Neural progenitor cell (in vitro differentiated cells): ENCODE measurements at regions not wholly inside any gene's neighbourhood (a gene's known extent, or its start where the extent isn't known, plus 50 kb on each side); places are given as distances from the start of the nearest gene placed in this dataset.

ENCODE experiments used
- CTCF ChIP-seq: fragments of 200-600 bp; sonication (generic); IDR thresholded peaks from 2 replicates; pipeline ENCODE4 v1.5.1; 2017; ENCODE audit warnings: antibody characterized with exemption, mild to moderate bottlenecking
- EZH2 ChIP-seq: fragments of 200-600 bp; sonication (generic); IDR thresholded peaks from 2 replicates; pipeline ENCODE4 v1.6.1; 2017; ENCODE audit warnings: antibody characterized with exemption, mild to moderate bottlenecking, moderate library complexity

GRCh38 chr2:16251511-16252225 lies 311.3 kb downstream of the MYCN start:
- no peak for TF ChIP-seq CTCF
- TF ChIP-seq EZH2, result no peak
